Kidney epithelial cell (primary cell): ENCODE measurements at regions not wholly inside any gene's neighbourhood (a gene's known extent, or its start where the extent isn't known, plus 50 kb on each side); places are given as distances from the start of the nearest gene placed in this dataset.

ENCODE experiments used
- DNase-seq: peaks from one replicate; pipeline ENCODE4 v3.0.0-alpha.2; 2010; ENCODE audit warnings: low read depth
- H3K27me3 ChIP-seq: 2 replicates; pipeline ENCODE4 v1.6.0; 2011; ENCODE audit warnings: low read length; ENCODE audit not compliant: control insufficient read depth, insufficient read depth
- H3K36me3 ChIP-seq: 2 replicates; pipeline ENCODE4 v1.5.1; 2011; ENCODE audit warnings: low read length; ENCODE audit not compliant: control insufficient read depth, insufficient read depth
- H3K4me3 ChIP-seq: 2 replicates; pipeline ENCODE4 v1.5.1; 2011; ENCODE audit warnings: low read depth, mild to moderate bottlenecking, control low read depth, low read length
- CTCF ChIP-seq: IDR thresholded peaks from 2 replicates; pipeline ENCODE4 v1.5.1; 2011; ENCODE audit warnings: mild to moderate bottlenecking, moderate library complexity, low read length, control low read depth, inconsistent platforms; ENCODE audit not compliant: insufficient read depth, poor library complexity, severe bottlenecking

GRCh38 chr1:79979346-79979745, 972.8 kb upstream of the ADGRL4 start:
- Histone ChIP-seq H3K27me3 (no peaks in the 10 kb centered on the region), H3K36me3 (no peaks in the 10 kb centered on the region), H3K4me3 (no peak overlapping the region)
- TF ChIP-seq CTCF, result no peak
- DNase-seq, result no peak

- Histone ChIP-seq H3K27me3 (no peaks in the 10 kb centered on the region), H3K36me3 (no peaks in the 10 kb centered on the region), H3K4me3 (no peak overlapping the region)
- TF ChIP-seq CTCF, result no peak
- DNase-seq, result no peak
These were observed 969.8 kb upstream of the ADGRL4 start for GRCh38 chr1:79976287-79976686.

- Histone ChIP-seq H3K36me3 (no peaks in the 10 kb centered on the region), H3K27me3 (no peaks in the 10 kb centered on the region)
These were observed 968.1 kb upstream of the ADGRL4 start for GRCh38 chr1:79974659-79975058.

GRCh38 chr1:79969886-79970285, 963.4 kb upstream of the ADGRL4 start:
- Histone ChIP-seq H3K4me3 (no peak overlapping the region), H3K36me3 (no peaks in the 10 kb centered on the region), H3K27me3 (no peaks in the 10 kb centered on the region)
- no peak for TF ChIP-seq CTCF
- no peak for DNase-seq

More at GRCh38 chr1:79974659-79975058, 968.1 kb upstream of the ADGRL4 start:
- no peak for TF ChIP-seq CTCF
- no peak overlapping the region for H3K4me3 ChIP-seq
- DNase-seq, result no peak

- Histone ChIP-seq H3K27me3 (no peaks in the 10 kb centered on the region), H3K36me3 (no peaks in the 10 kb centered on the region), H3K4me3 (no peak overlapping the region)
- DNase-seq, result no peak
- no peak for TF ChIP-seq CTCF
These were observed 959.9 kb upstream of the ADGRL4 start for GRCh38 chr1:79966438-79966837.

GRCh38 chr1:79959635-79960034, 953.1 kb upstream of the ADGRL4 start:
- TF ChIP-seq CTCF, result no peak
- no peaks in the 10 kb centered on the region for H3K27me3 ChIP-seq
- H3K36me3 ChIP-seq, result no peaks in the 10 kb centered on the region
- DNase-seq, result no peak
- no peak overlapping the region for H3K4me3 ChIP-seq
